22Rv1 (cell line): ENCODE measurements at regions not wholly inside any gene's neighbourhood (a gene's known extent, or its start where the extent isn't known, plus 50 kb on each side); places are given as distances from the start of the nearest gene placed in this dataset.

Experiments
- CTCF ChIP-seq: fragments of 450-650 bp; IDR thresholded peaks from 2 replicates; pipeline ENCODE4 v1.5.1; 2017; ENCODE audit warnings: mild to moderate bottlenecking
- ZFX ChIP-seq: fragments of 450-650 bp; IDR thresholded peaks from 2 replicates; pipeline ENCODE4 v1.6.1; 2017; ENCODE audit warnings: antibody characterized with exemption, borderline replicate concordance

DNA sequence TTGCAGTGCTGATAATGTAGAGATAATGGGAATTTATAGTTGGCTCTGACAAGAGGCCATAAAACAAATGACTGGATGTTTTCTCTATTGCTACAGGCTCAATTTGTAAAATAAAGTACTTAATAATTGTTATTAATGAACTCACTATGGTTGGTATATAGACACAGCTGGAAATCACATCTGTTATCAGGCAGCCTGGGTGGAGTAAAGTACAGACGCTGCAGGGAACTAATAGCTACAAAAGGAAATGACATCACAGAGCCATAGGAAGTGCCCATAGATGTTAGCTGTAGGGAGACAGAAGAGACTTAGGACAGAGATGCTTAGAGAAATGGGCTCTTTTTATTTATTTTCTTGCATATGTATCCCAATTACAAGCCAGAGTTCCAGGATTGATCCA, 81.0 kb upstream of the SNX19 start:
- no peak for TF ChIP-seq CTCF
- no peak for TF ChIP-seq ZFX
